KMS-11 (cell line): ENCODE measurements at regions not wholly inside any gene's neighbourhood (a gene's known extent, or its start where the extent isn't known, plus 50 kb on each side); places are given as distances from the start of the nearest gene placed in this dataset.
"Not testable (repeated sequence)": the region's sequence is repeated elsewhere in the genome, so short reads cannot be mapped to it uniquely, and the experiment has no call there.

Source experiments
- H2AFZ ChIP-seq: fragments of 200-600 bp; sonication (generic); 2 replicates; pipeline ENCODE4 v1.6.1; 2016; ENCODE audit warnings: antibody characterized with exemption, mixed run types, low read depth
- H3K27ac ChIP-seq: fragments of 200-600 bp; sonication (generic); 2 replicates; pipeline ENCODE4 v1.6.1; 2016; ENCODE audit warnings: mild to moderate bottlenecking, mixed run types
- H3K27me3 ChIP-seq: fragments of 200-600 bp; sonication (generic); 2 replicates; pipeline ENCODE4 v1.6.1; 2017; ENCODE audit warnings: mild to moderate bottlenecking, low read depth, mixed run types, moderate library complexity; ENCODE audit not compliant: insufficient read depth
- H3K36me3 ChIP-seq: fragments of 200-600 bp; sonication (generic); 2 replicates; pipeline ENCODE4 v1.6.1; 2017; ENCODE audit warnings: mild to moderate bottlenecking, mixed run types; ENCODE audit not compliant: insufficient read depth
- H3K4me1 ChIP-seq: fragments of 200-600 bp; sonication (generic); 2 replicates; pipeline ENCODE4 v1.6.1; 2016; ENCODE audit warnings: mild to moderate bottlenecking, low read depth, mixed run types; ENCODE audit not compliant: poor library complexity, severe bottlenecking
- H3K4me2 ChIP-seq: fragments of 200-600 bp; sonication (generic); 2 replicates; pipeline ENCODE4 v1.7.0; 2016; ENCODE audit warnings: mild to moderate bottlenecking, mixed run types
- H3K4me3 ChIP-seq: fragments of 200-600 bp; sonication (generic); IDR thresholded peaks from 2 replicates; pipeline ENCODE4 v1.6.1; 2017; ENCODE audit warnings: low read depth, low read length, mixed read lengths; ENCODE audit not compliant: insufficient read depth
- H3K79me2 ChIP-seq: fragments of 200-600 bp; sonication (generic); 2 replicates; pipeline ENCODE4 v1.6.1; 2016; ENCODE audit warnings: low read depth, mixed run types; ENCODE audit not compliant: insufficient read depth
- H3K9ac ChIP-seq: fragments of 200-600 bp; sonication (generic); 2 replicates; pipeline ENCODE4 v1.6.1; 2016; ENCODE audit warnings: mild to moderate bottlenecking, mixed run types
- H4K20me1 ChIP-seq: fragments of 200-600 bp; sonication (generic); 2 replicates; pipeline ENCODE4 v1.6.1; 2016; ENCODE audit warnings: mild to moderate bottlenecking, mixed run types; ENCODE audit not compliant: insufficient read depth
- TF ChIP-seq, protein P1 (sequence below): fragments of 200-600 bp; sonication (generic); conservative IDR thresholded peaks from 2 replicates; pipeline ENCODE4 v1.6.1; 2017; ENCODE audit warnings: low read depth, mild to moderate bottlenecking, antibody characterized with exemption, low read length, moderate library complexity, mixed read lengths

DNA sequence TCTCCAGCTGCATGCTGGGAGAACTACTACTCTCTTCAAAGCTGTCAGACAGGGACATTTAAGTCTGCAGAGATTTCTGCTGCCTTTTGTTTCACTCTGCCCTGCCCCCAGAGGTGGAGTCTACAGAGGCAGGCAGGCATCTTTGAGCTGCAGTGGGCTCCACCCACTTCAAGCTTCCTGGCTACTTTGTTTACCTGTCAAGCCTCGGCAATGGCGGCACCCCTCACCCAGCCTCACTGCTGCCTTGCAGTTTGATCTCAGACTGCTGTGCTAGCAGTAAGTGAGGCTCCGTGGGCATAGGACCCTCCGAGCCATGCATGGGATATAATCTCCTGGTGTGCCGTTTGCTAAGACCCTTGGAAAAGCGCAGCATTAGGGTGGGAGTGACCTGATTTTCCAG, 61.7 kb downstream of the DMRTA1 start:
- H3K4me1 ChIP-seq = peaks cover 19% of the 10 kb centered on the region
- not testable (repeated sequence) for H3K9ac ChIP-seq, H3K36me3 ChIP-seq, H3K4me2 ChIP-seq, H2AFZ ChIP-seq, H3K27me3 ChIP-seq, H3K4me3 ChIP-seq, H3K79me2 ChIP-seq, H4K20me1 ChIP-seq, H3K27ac ChIP-seq

DNA sequence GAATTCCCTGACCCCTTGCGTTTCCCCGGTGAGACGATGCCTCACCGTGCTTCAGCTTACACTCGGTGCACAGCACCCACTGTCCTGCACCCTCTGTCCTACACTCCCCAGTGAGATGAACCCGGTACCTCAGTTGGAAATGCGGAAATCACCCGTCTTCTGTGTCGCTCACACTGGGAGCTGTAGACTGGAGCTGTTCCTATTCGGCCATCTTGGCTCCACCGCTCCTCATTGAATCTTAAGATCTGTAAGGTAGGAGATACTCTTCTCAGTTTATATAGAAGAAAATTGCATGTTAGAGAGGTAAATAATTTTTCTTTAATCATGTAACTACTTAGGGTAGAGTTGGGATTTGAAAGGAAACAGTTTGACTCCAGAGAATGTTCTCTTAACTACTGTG, 62.2 kb downstream of the DMRTA1 start:
- Histone ChIP-seq H4K20me1 (no peaks in the 10 kb centered on the region), H2AFZ (no peak overlapping the region), H3K4me2 (no peak overlapping the region), H3K36me3 (no peaks in the 10 kb centered on the region), H3K9ac (no peak overlapping the region), H3K4me3 (no peak overlapping the region), H3K27me3 (no peaks in the 10 kb centered on the region), H3K27ac (no peak overlapping the region), H3K4me1 (peaks cover 22% of the 10 kb centered on the region), H3K79me2 (no peaks in the 10 kb centered on the region)
- TF ChIP-seq, protein P1, sequence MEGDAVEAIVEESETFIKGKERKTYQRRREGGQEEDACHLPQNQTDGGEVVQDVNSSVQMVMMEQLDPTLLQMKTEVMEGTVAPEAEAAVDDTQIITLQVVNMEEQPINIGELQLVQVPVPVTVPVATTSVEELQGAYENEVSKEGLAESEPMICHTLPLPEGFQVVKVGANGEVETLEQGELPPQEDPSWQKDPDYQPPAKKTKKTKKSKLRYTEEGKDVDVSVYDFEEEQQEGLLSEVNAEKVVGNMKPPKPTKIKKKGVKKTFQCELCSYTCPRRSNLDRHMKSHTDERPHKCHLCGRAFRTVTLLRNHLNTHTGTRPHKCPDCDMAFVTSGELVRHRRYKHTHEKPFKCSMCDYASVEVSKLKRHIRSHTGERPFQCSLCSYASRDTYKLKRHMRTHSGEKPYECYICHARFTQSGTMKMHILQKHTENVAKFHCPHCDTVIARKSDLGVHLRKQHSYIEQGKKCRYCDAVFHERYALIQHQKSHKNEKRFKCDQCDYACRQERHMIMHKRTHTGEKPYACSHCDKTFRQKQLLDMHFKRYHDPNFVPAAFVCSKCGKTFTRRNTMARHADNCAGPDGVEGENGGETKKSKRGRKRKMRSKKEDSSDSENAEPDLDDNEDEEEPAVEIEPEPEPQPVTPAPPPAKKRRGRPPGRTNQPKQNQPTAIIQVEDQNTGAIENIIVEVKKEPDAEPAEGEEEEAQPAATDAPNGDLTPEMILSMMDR = no peak

DNA sequence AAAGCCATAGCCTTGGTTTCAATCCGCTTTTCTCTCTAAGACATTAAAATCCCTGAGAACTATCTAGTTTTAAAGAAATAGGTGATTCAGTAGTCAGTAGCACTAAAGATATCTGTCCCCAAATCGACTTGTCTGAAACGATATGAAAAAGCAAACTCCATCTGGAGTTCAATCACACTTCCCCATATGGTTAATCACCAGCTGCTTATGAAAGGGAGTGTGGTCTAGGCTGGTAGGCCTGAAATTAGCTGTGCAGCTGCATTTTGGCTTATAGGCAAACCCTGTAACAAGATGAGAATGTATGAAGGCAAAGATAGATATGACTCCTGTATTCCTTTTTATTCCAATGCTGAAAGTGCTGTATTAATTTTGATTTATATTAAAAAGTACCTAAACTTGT, 65.9 kb downstream of the DMRTA1 start:
- Histone ChIP-seq H3K9ac (no peak overlapping the region), H3K4me3 (no peak overlapping the region), H3K36me3 (no peaks in the 10 kb centered on the region), H3K79me2 (no peaks in the 10 kb centered on the region), H3K27me3 (no peaks in the 10 kb centered on the region), H3K27ac (peak overlapping the region; percentile 53), H2AFZ (peak overlapping the region; percentile 37), H4K20me1 (no peaks in the 10 kb centered on the region), H3K4me1 (peaks cover 22% of the 10 kb centered on the region), H3K4me2 (peak overlapping the region; percentile 58)
- TF ChIP-seq, protein P1 = no peak

DNA sequence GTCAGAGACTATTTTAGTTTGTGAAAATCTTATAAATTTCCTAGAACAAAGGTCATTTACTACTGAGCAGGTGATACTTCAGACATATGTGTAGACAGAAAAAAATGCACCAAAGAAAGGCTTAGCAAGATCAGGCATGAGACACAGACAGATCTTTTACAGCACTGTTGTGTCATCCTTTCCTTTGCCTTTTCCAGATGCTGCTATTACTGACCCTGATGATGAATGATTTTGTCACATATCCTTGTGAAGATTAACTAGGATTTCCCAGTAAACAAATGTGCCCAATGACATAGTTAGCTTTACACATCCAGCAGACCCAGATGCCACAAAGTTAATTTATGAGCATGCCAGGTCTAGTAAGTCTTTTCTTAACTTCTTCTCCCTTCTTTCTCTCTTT, 68.2 kb downstream of the DMRTA1 start:
- H3K36me3 ChIP-seq = no peaks in the 10 kb centered on the region
- H2AFZ ChIP-seq = no peak overlapping the region

DNA sequence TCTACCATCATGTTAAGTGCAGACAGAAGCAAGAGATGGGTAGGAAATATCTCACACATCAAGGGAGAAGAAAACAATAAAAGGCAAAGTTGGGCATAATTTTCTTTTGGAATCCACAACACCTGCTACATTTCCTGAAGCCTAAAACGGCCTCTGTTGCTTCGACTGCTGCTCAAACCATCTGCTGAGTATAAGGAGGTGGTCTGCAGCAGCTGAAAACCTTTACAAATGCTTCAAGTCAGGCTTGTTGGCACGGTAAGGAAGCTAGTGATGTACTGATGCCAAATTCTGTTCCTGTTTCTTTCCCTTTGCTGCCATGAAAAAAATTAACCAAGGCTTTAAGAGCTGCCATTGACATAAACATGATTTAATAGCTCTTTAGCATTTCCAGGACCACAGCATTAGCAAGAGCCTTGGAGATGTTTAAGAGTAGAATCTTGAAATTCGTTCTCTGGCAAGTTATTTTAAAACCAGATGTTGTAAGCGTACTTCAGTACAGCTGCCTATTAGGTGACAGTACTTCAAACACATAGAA, 75.6 kb downstream of the DMRTA1 start:
- TF ChIP-seq, protein P1 = no peak
- H3K9ac ChIP-seq = no peak overlapping the region
- H3K4me2 ChIP-seq = no peak overlapping the region
- H3K79me2 ChIP-seq = no peaks in the 10 kb centered on the region
- no peaks in the 10 kb centered on the region for H3K27me3 ChIP-seq
- H3K4me1 ChIP-seq = peaks cover 4% of the 10 kb centered on the region
- no peak overlapping the region for H3K27ac ChIP-seq
- H4K20me1 ChIP-seq = no peaks in the 10 kb centered on the region
- no peak overlapping the region for H3K4me3 ChIP-seq
- H3K36me3 ChIP-seq = no peaks in the 10 kb centered on the region
- no peak overlapping the region for H2AFZ ChIP-seq

More for the DNA sequence above, 68.2 kb downstream of the DMRTA1 start:
- Histone ChIP-seq H4K20me1 (no peaks in the 10 kb centered on the region), H3K27me3 (no peaks in the 10 kb centered on the region), H3K4me3 (no peak overlapping the region), H3K9ac (no peak overlapping the region), H3K27ac (no peak overlapping the region), H3K4me2 (no peak overlapping the region), H3K4me1 (peaks cover 27% of the 10 kb centered on the region), H3K79me2 (no peaks in the 10 kb centered on the region)
- TF ChIP-seq, protein P1 = no peak
